Lung (tissue), 11 donors: ENCODE measurements at regions not wholly inside any gene's neighbourhood (a gene's known extent, or its start where the extent isn't known, plus 50 kb on each side); places are given as distances from the start of the nearest gene placed in this dataset.
A peak's percentile ranks its signal among the peaks of the same experiment; 100 is the strongest.

ENCODE experiments used
- ATAC-seq: fragments of 200-7000 bp; cut with Tn5 transposase; one replicate; pipeline ENCODE4 v1.9.1; 2020; ENCODE audit warnings: moderate number of reproducible peaks; ENCODE audit not compliant: insufficient read depth, low FRiP score
- DNase-seq, 3 donors: peaks; one replicate each; pipeline ENCODE4 v3.0.0-alpha.2; 2013 to 2017
- H3K27ac ChIP-seq, 2 donors: one replicate each; pipeline ENCODE4 v1.5.1; 2013; ENCODE audit warnings: mild to moderate bottlenecking in 2 of 2, moderate library complexity in 2 of 2, control low read depth in 1 of 2, inconsistent platforms in 1 of 2, low read depth in 1 of 2, low read length in 1 of 2
- H3K27me3 ChIP-seq, 3 donors: one replicate each; pipeline ENCODE4 v1.5.1; 2013; ENCODE audit warnings: low read length in 2 of 3; ENCODE audit not compliant: control insufficient read depth in 3 of 3, insufficient read depth in 3 of 3
- H3K36me3 ChIP-seq, 4 donors: one replicate each; pipeline ENCODE4 v1.5.1; 2013; ENCODE audit warnings: low read length in 4 of 4, mild to moderate bottlenecking in 1 of 4, moderate library complexity in 1 of 4; ENCODE audit not compliant: control insufficient read depth in 4 of 4, insufficient read depth in 4 of 4
- H3K4me1 ChIP-seq, 5 donors: one replicate each; pipeline ENCODE4 v1.5.1; 2013; ENCODE audit warnings: low read length in 5 of 5, mild to moderate bottlenecking in 2 of 5, moderate library complexity in 1 of 5; ENCODE audit not compliant: control insufficient read depth in 5 of 5, insufficient read depth in 5 of 5
- H3K4me3 ChIP-seq: one replicate; pipeline ENCODE4 v1.5.1; 2013; ENCODE audit warnings: mild to moderate bottlenecking, control low read depth, moderate library complexity
- H3K9ac ChIP-seq, 2 donors: one replicate each; pipeline ENCODE4 v1.5.1; 2013; ENCODE audit warnings: low read length in 2 of 2, control low read depth in 1 of 2; ENCODE audit not compliant: insufficient read depth in 1 of 2
- H3K9me3 ChIP-seq, 4 donors: one replicate each; pipeline ENCODE4 v1.5.1; 2013; ENCODE audit warnings: low read length in 3 of 4, mild to moderate bottlenecking in 1 of 4, moderate library complexity in 1 of 4; ENCODE audit not compliant: control insufficient read depth in 4 of 4, insufficient read depth in 3 of 4
- CTCF ChIP-seq: IDR thresholded peaks from 2 replicates; pipeline ENCODE4 v1.5.1; 2012; ENCODE audit warnings: mild to moderate bottlenecking; ENCODE audit errors: control extremely low read depth, extremely low read depth
- WGBS, 2 donors: extraction: QIAGEN DNeasy Blood & Tissue Kit; methylation state at CpG; one replicate each; pipeline ENCODE4 v1.1.7; 2013; 5-methylcytosine and 5-hydroxymethylcytosine counted together
- donor health status: control.
- donor health status: control.
- donor health status: Bipolar disorder and iron deficiency.
- donor health status: healthy.
- donor health status: DM: yes; HTN: yes; CAD: no.

- Histone ChIP-seq H3K9ac (no peak overlapping the region), H3K27ac (no peak overlapping the region), H3K36me3 (no peaks in the 10 kb centered on the region), H3K4me1 (peaks cover 0 to 9% (median 4%) of the 10 kb centered on the region in 5 donors), H3K27me3 (no peaks in the 10 kb centered on the region), H3K9me3 (no peaks in the 10 kb centered on the region), H3K4me3 (no peak overlapping the region)
- ATAC-seq = no peak
- 72 to 85% methylated on average over 1 of the region's 1 CpG for WGBS, 2 donors
- no peak for DNase-seq
- TF ChIP-seq CTCF = no peak
Measured at GRCh38 chr4:63787326-63787725, 621.9 kb downstream of the TECRL start.

GRCh38 chr4:63786171-63786570 is 623.1 kb downstream of the TECRL start:
- Histone ChIP-seq H3K4me3 (no peak overlapping the region), H3K27ac (no peak overlapping the region), H3K9me3 (no peaks in the 10 kb centered on the region), H3K9ac (no peak overlapping the region), H3K27me3 (no peaks in the 10 kb centered on the region), H3K4me1 (peaks cover 0 to 9% (median 4%) of the 10 kb centered on the region in 5 donors), H3K36me3 (no peaks in the 10 kb centered on the region)
- peak; percentile 12 to 76 (median 70) for DNase-seq
- WGBS, 2 donors = 41 to 63% methylated on average over 3 of the region's 3 CpGs
- ATAC-seq = no peak
- TF ChIP-seq CTCF = no peak

GRCh38 chr4:63784822-63785221 is 624.4 kb downstream of the TECRL start:
- Histone ChIP-seq H3K9me3 (no peaks in the 10 kb centered on the region), H3K27me3 (no peaks in the 10 kb centered on the region), H3K36me3 (no peaks in the 10 kb centered on the region), H3K27ac (no peak overlapping the region), H3K4me3 (no peak overlapping the region), H3K9ac (no peak overlapping the region), H3K4me1 (peaks cover 0 to 9% (median 4%) of the 10 kb centered on the region in 5 donors)
- WGBS, 2 donors = 0 to 55% methylated on average over 1 of the region's 1 CpG
- no peak for TF ChIP-seq CTCF
- ATAC-seq (no peak), DNase-seq (no peak)

GRCh38 chr4:63777601-63778000 is 631.6 kb downstream of the TECRL start:
- DNase-seq (no peak), ATAC-seq (no peak)
- no peak overlapping the region for H3K27ac ChIP-seq
- 71 to 76% methylated on average over 3 of the region's 3 CpGs for WGBS, 2 donors
- H3K9ac ChIP-seq = no peak overlapping the region
- no peaks in the 10 kb centered on the region for H3K4me1 ChIP-seq
- no peaks in the 10 kb centered on the region for H3K36me3 ChIP-seq
- no peaks in the 10 kb centered on the region for H3K9me3 ChIP-seq
- no peak overlapping the region for H3K4me3 ChIP-seq
- TF ChIP-seq CTCF = no peak
- H3K27me3 ChIP-seq = no peaks in the 10 kb centered on the region
